Anterior cingulate cortex (tissue), 58 donors: ENCODE measurements at regions not wholly inside any gene's neighbourhood (a gene's known extent, or its start where the extent isn't known, plus 50 kb on each side); places are given as distances from the start of the nearest gene placed in this dataset.
"Not testable (repeated sequence)": the region's sequence is repeated elsewhere in the genome, so short reads cannot be mapped to it uniquely, and the experiment has no call there.

Experiments used
- DNase-seq, 58 donors: peaks; one replicate each; lab custom pipeline; 2025; lab: John Stamatoyannopoulos, UW

DNA sequence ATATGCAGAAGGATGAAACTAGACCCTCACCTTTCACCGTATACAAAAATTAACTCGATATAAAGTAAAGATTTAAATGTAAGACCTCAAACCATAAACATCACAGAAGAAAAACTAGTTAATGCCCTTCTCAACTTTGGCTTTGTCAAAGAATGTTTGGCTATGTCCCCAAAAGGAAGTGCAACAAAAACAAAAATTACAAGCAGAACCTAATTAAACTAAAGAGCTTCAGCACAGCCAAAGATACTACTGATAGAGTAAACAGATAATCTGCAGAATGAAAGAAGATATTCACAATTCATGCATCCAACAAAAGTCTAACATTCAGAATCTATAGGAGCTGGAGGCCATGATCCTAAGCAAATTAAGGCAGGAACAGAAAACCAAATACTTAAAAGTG is 824.6 kb upstream of the NEGR1 start:
- no peak for DNase-seq

DNA sequence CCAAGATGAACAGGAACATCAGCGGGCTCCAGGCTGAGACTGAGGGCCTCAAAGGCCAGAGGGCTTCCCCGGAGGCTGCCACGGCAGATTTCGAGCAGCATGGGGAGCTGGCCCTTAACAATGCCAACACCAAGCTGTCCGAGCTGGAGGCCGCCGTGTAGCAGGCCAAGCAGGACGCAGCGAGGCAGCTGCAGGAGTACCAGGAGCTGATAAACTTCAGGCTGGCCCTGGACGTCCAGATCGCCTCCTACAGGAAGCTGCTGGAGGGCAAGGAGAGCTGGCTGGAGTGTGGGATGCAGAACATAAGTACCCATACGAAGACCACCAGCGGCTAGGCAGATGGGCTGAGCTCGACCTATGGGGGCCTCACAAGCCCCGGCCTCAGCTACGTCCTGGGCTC is 823.4 kb upstream of the NEGR1 start:
- DNase-seq = peak in 1 of 58 donors; percentile 4

DNA sequence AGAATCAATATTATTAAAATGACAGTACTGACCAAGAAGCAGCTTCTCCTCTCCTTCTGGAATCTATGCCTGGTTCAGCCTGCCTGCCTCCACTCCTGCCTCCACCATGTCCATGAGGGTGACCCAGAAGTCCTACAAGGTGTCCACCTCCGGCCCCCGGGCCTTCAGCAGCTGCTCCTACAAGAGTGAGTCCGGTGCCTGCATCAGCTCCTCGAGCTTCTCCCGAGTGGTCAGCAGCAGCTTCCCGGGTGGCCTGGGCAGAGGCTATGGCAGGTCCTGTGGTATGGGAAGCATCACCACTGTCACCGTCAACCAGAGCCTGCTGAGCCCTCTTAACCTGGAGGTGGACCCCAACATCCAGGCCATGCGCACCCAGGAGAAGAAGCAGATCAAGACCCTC is 822.4 kb upstream of the NEGR1 start:
- DNase-seq = no peak

DNA sequence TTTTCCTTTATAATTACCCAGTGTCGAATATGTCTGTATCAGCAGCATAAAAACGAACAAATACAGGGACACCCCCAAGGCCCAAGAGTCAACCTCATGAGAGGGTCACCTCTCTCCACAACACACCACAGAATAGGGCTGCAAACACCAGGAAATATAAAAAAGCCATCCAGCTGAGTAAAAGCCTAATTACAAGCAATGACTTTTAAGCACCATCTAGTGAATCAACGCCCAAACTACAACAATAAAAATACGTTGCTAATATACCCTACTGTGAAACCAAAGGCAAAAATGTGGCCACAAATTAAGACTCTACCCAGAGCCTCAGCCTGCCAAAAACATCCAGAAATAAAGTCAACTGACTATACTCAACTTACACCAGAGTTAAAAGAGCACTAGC is 817.9 kb upstream of the NEGR1 start:
- no peak for DNase-seq

DNA sequence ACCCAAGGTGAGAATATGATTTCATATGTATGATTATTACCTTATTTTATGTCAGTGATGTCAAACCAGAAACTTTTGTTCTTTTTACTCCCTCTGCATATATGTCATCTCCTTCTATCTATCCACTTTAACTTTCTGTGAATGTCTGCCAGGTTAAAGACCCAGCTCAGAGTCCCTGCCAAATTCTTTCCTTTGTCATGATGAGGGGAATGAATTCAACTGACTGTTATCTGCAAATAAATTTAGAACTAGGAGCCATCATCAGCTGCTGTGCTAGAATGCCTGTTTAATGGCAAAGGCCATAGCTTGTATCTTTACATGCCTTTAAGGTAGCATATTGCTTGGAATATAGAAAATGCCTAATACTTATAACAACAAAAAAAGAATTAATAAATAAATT is 815.6 kb upstream of the NEGR1 start:
- no peak for DNase-seq

DNA sequence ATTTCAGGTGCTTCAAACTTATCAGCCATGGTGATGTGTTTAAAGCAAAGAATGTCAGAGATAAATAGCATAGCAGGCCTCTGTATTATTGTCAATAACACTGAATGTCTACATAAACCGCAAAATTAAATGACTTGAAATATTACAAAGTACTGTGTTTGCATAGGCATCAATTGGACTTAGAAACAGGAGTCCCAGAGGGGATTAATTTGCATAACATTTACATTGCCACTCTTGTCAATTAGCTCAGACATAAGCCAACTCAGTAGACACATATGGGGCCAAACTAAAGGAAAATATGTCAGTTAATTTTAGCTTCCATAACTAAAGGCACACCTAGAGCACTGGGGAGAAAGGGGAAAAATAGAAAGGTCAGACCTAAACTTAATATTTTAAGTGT is 814.5 kb upstream of the NEGR1 start:
- no peak for DNase-seq

DNA sequence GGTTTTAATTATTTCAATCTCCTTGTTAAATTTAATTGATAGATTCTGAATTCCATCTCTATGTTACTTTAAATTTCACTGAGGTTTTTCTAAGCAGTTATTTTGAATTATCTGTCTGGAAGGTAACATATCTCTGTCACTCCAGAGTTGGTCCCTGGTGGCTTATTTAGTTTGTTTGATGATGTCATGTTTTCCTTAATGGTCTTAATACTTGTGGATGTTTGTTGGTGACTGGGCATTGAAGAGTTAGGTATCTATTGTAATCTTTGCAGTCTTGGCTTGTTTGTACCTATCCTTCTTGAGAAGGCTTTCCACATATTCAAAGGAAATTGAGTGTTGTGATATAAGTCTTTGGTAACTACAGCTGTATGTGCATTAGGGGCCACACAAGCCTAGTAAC is 810.0 kb upstream of the NEGR1 start:
- DNase-seq = no peak

DNA sequence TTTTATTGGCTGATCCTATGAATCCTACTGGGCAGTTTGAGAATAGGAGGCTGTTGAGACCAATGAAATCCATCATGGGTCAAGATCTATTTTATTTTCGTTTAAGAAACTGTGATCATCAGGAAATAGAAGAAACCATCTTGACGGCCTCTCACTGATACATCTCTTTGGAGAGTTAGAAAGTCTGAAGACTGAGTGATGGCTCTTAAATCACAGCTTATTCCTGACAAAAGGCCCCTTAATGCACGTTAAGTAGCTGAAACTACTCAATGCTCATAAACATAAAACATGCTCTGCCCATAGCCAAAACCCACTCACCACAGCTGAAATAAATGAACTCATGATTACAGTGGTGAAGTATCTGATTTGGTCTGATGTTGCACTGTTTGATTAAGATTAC is 784.5 kb upstream of the NEGR1 start:
- DNase-seq = no peak

DNA sequence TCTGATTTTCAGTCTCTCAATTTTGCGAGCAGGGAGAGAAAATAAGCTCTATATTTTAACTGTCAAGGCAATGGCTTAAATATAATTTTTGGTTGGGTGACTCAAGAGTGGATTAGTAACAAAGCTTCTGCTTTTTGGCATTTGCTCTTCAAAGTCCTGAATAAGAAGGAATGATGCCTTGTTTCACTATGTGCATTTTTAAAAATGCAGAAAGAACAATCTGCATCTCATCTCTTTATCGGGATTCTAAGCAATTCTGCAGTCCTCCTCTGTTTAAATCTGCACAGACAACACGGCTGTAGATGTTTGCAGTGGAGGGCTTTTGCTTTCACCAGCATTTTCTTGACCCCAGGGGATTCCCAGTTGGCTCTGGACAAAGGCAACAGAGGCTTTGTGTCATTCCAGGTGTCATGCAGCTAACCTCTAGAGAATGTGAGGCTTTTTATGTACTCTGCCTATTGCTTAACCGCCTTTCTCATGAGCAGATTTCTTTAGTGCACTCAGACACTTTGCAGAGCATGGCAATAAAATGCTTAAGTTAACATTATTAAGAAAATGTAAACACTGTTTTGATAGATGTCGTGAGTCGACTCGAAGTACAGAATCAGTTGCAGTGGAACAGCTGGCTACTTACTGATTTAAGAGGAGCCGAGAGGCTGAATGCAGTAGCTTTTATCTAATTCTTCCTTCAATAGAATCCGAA is 783.2 kb upstream of the NEGR1 start:
- DNase-seq = no peak

DNA sequence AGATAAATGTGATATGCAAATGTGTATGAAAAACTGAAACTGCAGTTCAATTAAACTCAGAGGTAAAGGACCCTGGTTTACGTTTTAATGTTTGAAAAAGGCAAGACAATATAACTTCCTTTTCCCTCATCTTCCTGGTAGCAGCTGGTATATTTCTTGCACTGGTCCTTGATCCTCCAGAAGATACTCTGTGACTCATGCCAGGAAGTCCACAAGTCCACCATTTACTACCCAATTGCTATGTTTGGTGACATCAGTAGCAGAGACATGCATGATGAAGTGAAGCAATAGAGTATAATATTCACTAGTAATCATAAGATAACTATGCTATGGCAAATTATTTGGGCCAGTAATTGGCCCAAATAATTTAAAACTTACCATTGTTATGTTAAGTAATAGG is 774.5 kb upstream of the NEGR1 start:
- no peak for DNase-seq

DNA sequence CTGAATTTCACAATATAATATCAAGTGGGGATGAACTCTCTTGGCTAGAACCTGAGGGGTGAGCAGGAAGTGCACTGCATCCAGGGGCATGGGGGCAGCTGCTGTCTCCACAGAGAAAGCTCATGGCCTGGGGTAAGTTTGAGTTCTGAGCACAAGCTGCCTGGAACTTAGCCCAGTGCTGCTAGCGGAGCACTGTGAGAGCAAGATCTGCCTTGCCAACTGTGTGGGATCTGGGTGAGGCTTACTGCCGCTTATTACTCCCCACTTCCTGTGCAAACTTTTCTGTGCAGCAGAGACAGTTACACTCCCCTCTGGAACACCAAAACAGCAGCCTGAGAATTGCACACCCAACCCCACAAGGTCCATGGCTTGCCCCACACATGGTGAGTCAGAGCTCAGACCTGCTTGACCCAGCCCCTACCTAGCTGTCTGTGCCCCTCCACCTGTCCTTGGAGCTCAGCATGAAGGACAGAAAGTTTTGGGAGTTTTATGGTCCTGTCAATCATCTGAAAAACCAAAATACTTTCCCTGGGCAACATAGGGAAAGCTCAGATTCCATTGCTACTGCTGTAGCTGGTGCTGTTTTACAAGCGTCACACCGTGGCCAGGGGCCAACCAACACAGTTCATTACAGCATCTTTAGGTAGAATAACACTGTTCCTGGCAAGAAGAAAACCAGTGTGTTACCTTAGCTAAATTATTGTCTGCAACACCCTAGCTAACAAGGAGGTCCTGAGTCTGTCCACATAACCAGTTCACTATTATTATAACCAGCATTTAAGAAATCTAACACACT is 762.1 kb upstream of the NEGR1 start:
- DNase-seq = no peak

DNA sequence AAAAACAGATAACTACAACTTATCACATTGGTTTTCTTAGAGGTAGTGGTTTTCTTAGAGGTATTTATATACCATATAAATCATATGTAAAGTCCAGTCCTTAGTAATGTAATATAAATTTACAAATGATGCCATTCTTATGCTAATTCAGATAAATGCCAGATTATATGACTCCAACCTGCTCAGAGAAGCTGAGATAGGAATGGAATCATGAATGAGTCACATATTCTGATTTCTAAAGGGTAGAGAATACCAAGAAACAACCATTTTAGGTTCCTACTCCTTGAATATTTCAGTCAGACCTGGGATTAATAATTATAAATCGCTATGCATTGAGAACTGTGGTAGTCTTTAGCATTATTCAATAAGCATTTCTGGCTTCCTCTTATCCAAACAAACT is 760.1 kb upstream of the NEGR1 start:
- DNase-seq = no peak

DNA sequence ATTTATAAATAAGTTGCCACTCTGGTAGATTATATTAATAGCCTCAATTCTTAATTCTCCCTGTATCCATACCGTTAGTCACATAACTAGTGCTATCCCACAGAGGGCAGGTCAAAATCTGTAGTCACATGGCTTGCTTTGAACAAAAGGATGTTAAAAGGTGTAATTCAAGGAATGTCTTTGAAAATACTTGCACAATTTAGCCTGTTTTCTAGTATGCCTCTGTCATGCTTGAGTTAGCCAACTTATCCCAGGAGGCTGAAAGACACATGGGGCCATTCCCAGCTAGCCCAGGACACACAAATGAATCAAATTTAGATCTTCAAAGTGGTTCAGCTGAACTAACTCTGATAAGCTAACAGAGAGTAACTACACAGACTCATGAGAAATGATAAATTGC is 758.5 kb upstream of the NEGR1 start:
- no peak for DNase-seq

DNA sequence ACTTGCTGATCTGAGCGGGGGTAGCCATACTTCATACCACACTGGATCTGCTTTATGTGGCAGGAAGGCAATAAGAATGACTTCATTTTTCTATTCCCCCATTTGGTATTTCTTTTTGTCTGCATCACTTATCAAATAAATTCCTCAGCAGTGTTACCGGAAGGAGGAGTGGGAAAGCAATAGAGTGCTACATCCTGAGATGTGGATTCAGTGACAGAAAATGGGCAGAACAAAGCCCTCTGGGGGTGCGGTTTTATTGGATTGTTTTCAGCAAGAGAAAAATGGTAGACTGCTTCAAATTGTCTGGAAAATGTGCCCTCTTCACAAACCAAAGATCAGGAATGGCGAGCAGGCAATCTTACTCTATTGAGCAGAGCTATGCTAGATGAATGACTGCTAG is 751.9 kb upstream of the NEGR1 start:
- DNase-seq = no peak

DNA sequence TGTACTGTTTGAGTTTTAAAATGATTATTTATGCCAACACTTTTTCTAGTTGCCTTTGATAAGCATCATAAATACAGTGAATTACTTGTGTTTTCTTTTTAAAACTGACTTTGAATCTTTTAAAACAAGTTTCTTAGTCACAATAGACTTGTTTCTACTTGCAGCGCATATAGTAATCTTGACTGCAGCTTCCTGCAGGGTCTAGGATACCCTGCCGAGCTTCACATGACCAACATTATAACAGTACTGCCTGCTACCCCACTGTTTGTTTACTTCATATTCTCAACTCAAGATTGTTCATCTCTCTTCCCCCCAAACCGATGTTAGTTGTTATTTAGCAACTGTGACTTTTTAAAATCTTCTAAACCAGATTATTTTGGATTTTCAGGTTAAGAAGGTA is 751.3 kb upstream of the NEGR1 start:
- no peak for DNase-seq

DNA sequence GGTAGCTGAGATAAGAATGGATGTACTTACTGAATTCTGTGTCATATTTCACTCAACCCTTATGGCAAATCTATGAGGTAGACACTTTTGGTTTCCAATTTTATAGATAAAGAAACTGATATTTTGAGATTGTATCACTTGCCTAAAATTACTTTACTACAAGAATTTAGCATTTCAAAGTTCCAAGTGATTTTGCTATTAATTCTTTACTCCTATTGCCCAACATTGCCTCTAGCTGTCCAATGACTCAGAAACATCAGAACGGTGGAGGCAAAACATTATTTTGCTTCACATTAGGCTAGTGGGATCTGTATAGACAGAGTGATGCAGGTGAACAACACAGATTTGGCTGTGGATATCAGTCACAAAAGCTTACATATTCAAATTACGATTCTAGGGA is 747.2 kb upstream of the NEGR1 start:
- DNase-seq = no peak

DNA sequence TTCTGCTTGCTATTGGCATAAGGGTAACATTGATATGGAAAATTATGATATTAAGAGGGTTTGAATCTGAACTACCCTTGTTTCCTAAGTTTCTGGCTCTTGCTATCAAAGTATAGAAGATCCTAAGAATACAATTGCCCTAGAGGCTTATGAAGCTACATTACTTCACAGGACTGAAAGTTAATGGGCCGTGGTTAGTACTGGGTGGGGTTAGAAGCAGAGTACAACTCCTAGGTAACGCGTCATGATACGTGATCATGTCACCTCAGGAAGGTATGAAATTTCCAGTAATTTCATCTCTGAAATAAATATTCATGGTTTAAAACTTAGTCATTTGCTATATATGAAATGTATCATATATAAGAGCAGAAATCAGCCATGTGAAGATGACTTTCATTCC is 743.8 kb upstream of the NEGR1 start:
- DNase-seq = no peak

DNA sequence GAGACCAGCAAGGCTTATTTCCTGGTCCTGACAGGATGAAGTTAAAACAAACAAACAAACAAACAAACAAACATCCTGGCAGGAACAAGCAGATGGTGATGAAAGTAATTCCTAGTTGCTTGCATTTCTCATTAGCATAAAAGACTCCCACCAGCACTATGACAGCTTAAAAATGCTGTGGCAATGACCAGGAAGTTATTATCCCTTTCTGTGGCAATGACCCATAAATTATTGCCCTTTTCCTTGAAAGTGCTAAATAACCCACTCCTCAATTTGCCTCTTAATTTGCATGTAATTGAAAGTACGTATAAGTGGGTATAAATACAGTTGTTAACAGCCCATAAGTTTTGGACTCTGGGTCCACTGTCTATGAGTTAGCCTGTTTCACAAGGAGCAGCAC is 727.6 kb upstream of the NEGR1 start:
- DNase-seq = no peak

DNA sequence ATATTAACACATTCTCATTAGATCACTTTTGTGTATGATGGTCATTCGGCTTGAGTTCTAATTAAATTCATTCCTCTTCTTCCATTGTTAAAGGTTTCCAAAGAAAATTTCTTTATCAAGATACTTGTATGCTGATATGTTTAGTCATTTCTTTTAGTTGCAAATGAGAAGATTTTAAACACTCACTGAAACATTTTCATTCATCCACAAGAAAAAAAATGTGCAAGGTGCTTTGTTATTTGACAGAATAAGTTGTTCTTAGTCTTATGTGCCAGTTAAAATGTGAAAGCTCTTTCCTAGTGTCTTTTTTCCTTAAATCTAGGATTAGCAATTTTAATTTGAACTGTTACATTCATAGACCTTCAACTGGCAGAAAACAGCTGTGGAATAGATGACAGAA is 727.0 kb upstream of the NEGR1 start:
- DNase-seq = no peak

DNA sequence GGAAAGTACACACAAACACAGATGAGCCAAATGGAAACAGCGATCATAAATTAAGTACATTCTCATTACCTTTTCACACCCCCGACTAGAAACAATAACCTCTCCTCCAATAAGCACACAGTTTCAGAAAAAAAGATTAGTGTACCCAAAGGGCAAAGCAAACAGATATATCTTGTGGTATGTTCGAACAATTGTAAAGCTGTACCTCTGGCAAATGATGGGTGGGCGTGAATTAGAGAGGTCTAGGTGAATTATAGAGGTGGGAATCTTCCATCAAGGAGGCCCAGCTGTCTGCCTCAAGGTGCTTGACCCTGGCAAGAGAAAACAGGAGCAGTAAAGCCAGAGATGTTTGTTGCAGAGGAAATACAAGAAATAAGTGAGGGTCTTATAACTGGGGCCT is 715.3 kb upstream of the NEGR1 start:
- DNase-seq = no peak

DNA sequence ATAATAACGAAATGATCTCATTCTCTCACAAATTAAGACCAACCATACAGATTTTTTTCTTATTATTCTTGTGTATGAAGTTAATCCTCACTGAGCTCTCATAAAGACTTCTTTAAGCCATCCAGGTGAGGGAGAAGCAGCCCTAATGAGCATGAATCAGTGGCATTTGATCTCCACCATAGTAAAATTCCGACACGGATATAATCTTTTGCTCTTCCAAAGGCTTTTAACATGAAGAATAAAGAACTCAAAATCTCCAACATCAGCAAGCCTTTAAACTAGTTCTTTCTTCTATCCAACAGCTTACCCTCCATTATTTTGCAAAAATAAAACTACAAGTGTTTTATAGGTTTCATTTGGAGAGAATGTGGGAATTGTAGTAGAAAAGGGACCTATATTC is 714.7 kb upstream of the NEGR1 start:
- no peak for DNase-seq

DNA sequence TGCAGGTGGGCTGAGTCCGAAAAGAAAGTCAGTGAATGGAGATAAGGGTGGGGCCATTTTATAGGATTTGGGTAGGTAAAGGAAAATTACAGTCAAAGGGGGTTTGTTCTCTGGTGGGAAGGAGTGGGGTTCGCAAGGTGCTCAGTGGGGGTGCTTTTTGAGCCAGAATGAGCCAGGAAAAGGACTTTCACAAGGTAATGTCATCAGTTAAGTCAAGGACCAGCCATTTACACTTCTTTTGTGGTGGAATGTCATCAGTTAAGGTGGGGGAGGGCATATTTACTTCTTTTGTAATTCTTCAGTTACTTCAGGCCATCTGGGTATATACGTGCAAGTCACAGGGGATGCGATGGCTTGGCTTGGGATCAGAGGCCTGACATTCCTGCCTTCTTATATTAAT is 705.5 kb upstream of the NEGR1 start:
- DNase-seq = not testable (repeated sequence)
